AG04450 (cell line): ENCODE measurements at regions not wholly inside any gene's neighbourhood (a gene's known extent, or its start where the extent isn't known, plus 50 kb on each side); places are given as distances from the start of the nearest gene placed in this dataset.
"Not testable (repeated sequence)": the region's sequence is repeated elsewhere in the genome, so short reads cannot be mapped to it uniquely, and the experiment has no call there.

Experiments used
- CTCF ChIA-PET: fragments of 300-600, 350-600 bp; formaldehyde crosslinking; extraction: SDS; loops from one replicate; lab custom pipeline; 2022; ENCODE audit warnings: antibody characterized with exemption, inconsistent platforms; lab: Charles Lee
- POLR2A ChIA-PET: fragments of 350-600 bp; formaldehyde crosslinking; extraction: SDS; loops from one replicate; lab custom pipeline; 2021; ENCODE audit warnings: antibody characterized with exemption, inconsistent platforms; lab: Yijun Ruan, JAX
- DNase-seq: peaks from one replicate; pipeline ENCODE4 v3.0.0-alpha.2; 2011; ENCODE audit warnings: low read depth, low spot score
- H3K27ac ChIP-seq: one replicate; pipeline ENCODE4 v1.5.1; 2012; ENCODE audit warnings: low read depth, low read length, control low read depth
- H3K27me3 ChIP-seq: one replicate; pipeline ENCODE4 v1.6.0; 2012; ENCODE audit warnings: low read length; ENCODE audit not compliant: control insufficient read depth, insufficient read depth
- H3K4me3 ChIP-seq: 2 replicates; pipeline ENCODE4 v1.5.1; 2011; ENCODE audit warnings: mild to moderate bottlenecking, low read depth, low read length, control low read depth
- H3K9me3 ChIP-seq: 2 replicates; pipeline ENCODE4 v1.5.1; 2012; ENCODE audit warnings: low read length; ENCODE audit not compliant: control insufficient read depth, insufficient read depth
- CTCF ChIP-seq: IDR thresholded peaks from 2 replicates; pipeline ENCODE4 v1.5.1; 2011; ENCODE audit warnings: low read depth, low read length, control low read depth, inconsistent platforms

- ChIA-PET CTCF (no interaction called here), POLR2A (no interaction called here)
- no peak for DNase-seq
- no peaks in the 10 kb centered on the region for H3K27me3 ChIP-seq
- H3K4me3 ChIP-seq: no peak overlapping the region
- TF ChIP-seq CTCF: no peak
- no peaks in the 10 kb centered on the region; the same call in 1 of the 2 replicates for H3K9me3 ChIP-seq
- H3K27ac ChIP-seq: no peak overlapping the region
These were observed 272.4 kb upstream of the XYLT1 start for GRCh38 chr16:17743158-17743557.

GRCh38 chr16:17735099-17735498, 264.3 kb upstream of the XYLT1 start:
- DNase-seq, H3K4me3 ChIP-seq, POLR2A ChIA-PET, H3K27ac ChIP-seq, H3K9me3 ChIP-seq, H3K27me3 ChIP-seq, CTCF ChIA-PET: not testable (repeated sequence)

GRCh38 chr16:17729820-17730219, 259.1 kb upstream of the XYLT1 start:
- ChIA-PET POLR2A (no interaction called here), CTCF (no interaction called here)
- H3K4me3 ChIP-seq: no peak overlapping the region
- DNase-seq: no peak
- TF ChIP-seq CTCF: no peak
- H3K27ac ChIP-seq: no peak overlapping the region
- H3K27me3 ChIP-seq: no peaks in the 10 kb centered on the region
- peaks cover 4% of the 10 kb centered on the region for H3K9me3 ChIP-seq

GRCh38 chr16:17728196-17728595, 257.4 kb upstream of the XYLT1 start:
- no peak for TF ChIP-seq CTCF
- POLR2A ChIA-PET: no interaction called here
- Histone ChIP-seq H3K9me3 (peaks cover 2% of the 10 kb centered on the region), H3K27ac (no peak overlapping the region), H3K4me3 (no peak overlapping the region), H3K27me3 (no peaks in the 10 kb centered on the region)
- CTCF ChIA-PET: no interaction called here
- DNase-seq: no peak

- CTCF ChIA-PET: no interaction called here
- peak; percentile 10 for DNase-seq
These were observed 253.6 kb upstream of the XYLT1 start for GRCh38 chr16:17724242-17724898.

More at GRCh38 chr16:17724242-17724898, 253.6 kb upstream of the XYLT1 start:
- H3K27me3 ChIP-seq: no peaks in the 10 kb centered on the region
- H3K27ac ChIP-seq: peak overlapping the region; percentile 81
- POLR2A ChIA-PET: no interaction called here
- TF ChIP-seq CTCF: no peak
- H3K4me3 ChIP-seq: no peak overlapping the region
- H3K9me3 ChIP-seq: no peaks in the 10 kb centered on the region; the same call in 1 of the 2 replicates
